IMR-90 (cell line): ENCODE measurements at regions not wholly inside any gene's neighbourhood (a gene's known extent, or its start where the extent isn't known, plus 50 kb on each side); places are given as distances from the start of the nearest gene placed in this dataset.

ENCODE experiments used
- ATAC-seq: fragments of 200-7000 bp; cut with Tn5 transposase; 2 replicates; pipeline ENCODE4 v1.9.1; 2020; ENCODE audit warnings: low read depth, mild to moderate bottlenecking, moderate library complexity
- BruUV-seq: library from RNA; stranded (reverse); fragments of 400-500 nt; replicated peaks from 2 replicates; lab custom pipeline; 2021; lab: Mats Ljungman, UMichigan
- CTCF ChIA-PET: fragments of 300-600 bp; formaldehyde crosslinking; extraction: SDS; loops from one replicate; lab custom pipeline; 2021; ENCODE audit warnings: antibody characterized with exemption; lab: Yijun Ruan, JAX
- POLR2A ChIA-PET: fragments of 300-600 bp; sonication (Branson Sonifier 250); formaldehyde crosslinking; loops from one replicate; lab custom pipeline; 2022; ENCODE audit warnings: antibody characterized with exemption; ENCODE audit not compliant: unreplicated experiment; lab: Charles Lee
- DNase-seq: peaks from one replicate; pipeline ENCODE4 v3.0.0; 2013
- H2AFZ ChIP-seq: replicated peaks from 2 replicates; pipeline ENCODE3; 2013; ENCODE audit warnings: low read length, mild to moderate bottlenecking; ENCODE audit not compliant: poor library complexity
- H2AK5ac ChIP-seq: 2 replicates; pipeline ENCODE4 v1.6.1; 2013; ENCODE audit warnings: low read depth, low read length, inconsistent platforms
- H2AK9ac ChIP-seq: replicated peaks from 2 replicates; pipeline ENCODE3; 2013; ENCODE audit warnings: mild to moderate bottlenecking, low read depth, low read length, moderate library complexity; ENCODE audit not compliant: poor library complexity
- H2BK120ac ChIP-seq: 2 replicates; pipeline ENCODE4 v1.6.1; 2013; ENCODE audit warnings: low read depth, low read length, inconsistent platforms
- H2BK15ac ChIP-seq: 3 replicates; pipeline ENCODE4 v1.6.1; 2013; ENCODE audit warnings: low read depth, low read length, inconsistent platforms
- H2BK20ac ChIP-seq: 2 replicates; pipeline ENCODE4 v1.6.1; 2013; ENCODE audit warnings: low read depth, mild to moderate bottlenecking, inconsistent platforms, low read length, moderate library complexity
- H2BK5ac ChIP-seq: 2 replicates; pipeline ENCODE4 v1.6.1; 2013; ENCODE audit warnings: mild to moderate bottlenecking, low read depth, low read length, inconsistent platforms; ENCODE audit not compliant: poor library complexity, severe bottlenecking
- H3K14ac ChIP-seq: replicated peaks from 2 replicates; pipeline ENCODE4 v1.6.1; 2013; ENCODE audit warnings: low read depth, low read length, inconsistent platforms
- H3K18ac ChIP-seq: 2 replicates; pipeline ENCODE4 v1.6.1; 2013; ENCODE audit warnings: low read depth, low read length, control low read depth
- H3K23ac ChIP-seq: 2 replicates; pipeline ENCODE4 v1.6.1; 2013; ENCODE audit warnings: low read depth, low read length, inconsistent platforms
- H3K27ac ChIP-seq: 2 replicates; pipeline ENCODE4 v1.5.1; 2013; ENCODE audit warnings: mild to moderate bottlenecking, control low read depth, low read length; ENCODE audit not compliant: insufficient read depth
- H3K27me3 ChIP-seq: 2 replicates; pipeline ENCODE4 v1.6.1; 2013; ENCODE audit warnings: low read length; ENCODE audit not compliant: control insufficient read depth, insufficient read depth
- H3K36me3 ChIP-seq: 2 replicates; pipeline ENCODE4 v1.6.1; 2013; ENCODE audit warnings: low read length, mixed read lengths; ENCODE audit not compliant: control insufficient read depth, insufficient read depth
- H3K4ac ChIP-seq: 2 replicates; pipeline ENCODE4 v1.6.1; 2013; ENCODE audit warnings: low read depth, low read length, inconsistent platforms
- H3K4me1 ChIP-seq: 2 replicates; pipeline ENCODE4 v1.6.1; 2013; ENCODE audit warnings: low read length, mixed read lengths; ENCODE audit not compliant: control insufficient read depth, insufficient read depth
- H3K4me2 ChIP-seq: 2 replicates; pipeline ENCODE4 v1.6.1; 2013; ENCODE audit warnings: low read depth, mild to moderate bottlenecking, control low read depth, low read length, moderate library complexity
- H3K4me3 ChIP-seq: 2 replicates; pipeline ENCODE4 v1.5.1; 2013; ENCODE audit warnings: low read depth, mild to moderate bottlenecking, control low read depth, low read length, moderate library complexity; ENCODE audit not compliant: insufficient read depth
- H3K56ac ChIP-seq: 2 replicates; pipeline ENCODE4 v1.6.1; 2013; ENCODE audit warnings: low read length, inconsistent platforms; ENCODE audit not compliant: insufficient read depth; ENCODE audit errors: extremely low read depth
- H3K79me1 ChIP-seq, 2 experiments: 2 replicates each; pipeline ENCODE4 v1.6.1; 2013; ENCODE audit warnings: low read length in 2 of 2, inconsistent platforms in 1 of 2, low read depth in 1 of 2
- H3K9ac ChIP-seq: 2 replicates; pipeline ENCODE4 v1.6.1; 2013; ENCODE audit warnings: low read depth, low read length, control low read depth
- H3K9me1 ChIP-seq: 2 replicates; pipeline ENCODE4 v1.6.1; 2013; ENCODE audit warnings: low read length, inconsistent platforms; ENCODE audit not compliant: insufficient read depth
- H3K9me3 ChIP-seq: 2 replicates; pipeline ENCODE4 v1.6.1; 2013; ENCODE audit warnings: low read length; ENCODE audit not compliant: control insufficient read depth, insufficient read depth
- H4K20me1 ChIP-seq: 2 replicates; pipeline ENCODE4 v1.6.1; 2013; ENCODE audit warnings: low read length, inconsistent platforms; ENCODE audit not compliant: insufficient read depth
- H4K5ac ChIP-seq: 2 replicates; pipeline ENCODE4 v1.6.1; 2013; ENCODE audit warnings: mild to moderate bottlenecking, low read depth, low read length, control low read depth
- H4K8ac ChIP-seq, 2 experiments: 2 replicates each; pipeline ENCODE4 v1.6.1; 2013; ENCODE audit warnings: low read depth in 2 of 2, low read length in 2 of 2, control low read depth in 1 of 2, inconsistent platforms in 1 of 2
- H4K91ac ChIP-seq: 2 replicates; pipeline ENCODE4 v1.6.1; 2013; ENCODE audit warnings: low read depth, low read length, inconsistent platforms; ENCODE audit not compliant: insufficient read depth
- BHLHE40 ChIP-seq: fragments of 150-350 bp; IDR thresholded peaks from 2 replicates; pipeline ENCODE4 v1.6.1; 2016; ENCODE audit warnings: mild to moderate bottlenecking, low read depth, low read length
- CEBPB ChIP-seq: IDR thresholded peaks from 2 replicates; pipeline ENCODE4 v1.6.1; 2012; ENCODE audit warnings: low read depth, low read length, improper control_type of control experiment
- CHD1 ChIP-seq: IDR thresholded peaks from 2 replicates; pipeline ENCODE4 v1.6.1; 2012; ENCODE audit warnings: low read depth, low read length, improper control_type of control experiment
- ELK1 ChIP-seq: fragments of 150-350 bp; IDR thresholded peaks from 2 replicates; pipeline ENCODE4 v1.6.1; 2016; ENCODE audit warnings: low read depth, mild to moderate bottlenecking, low read length, moderate library complexity, borderline replicate concordance
- FOS ChIP-seq: fragments of 150-350 bp; IDR thresholded peaks from 2 replicates; pipeline ENCODE4 v1.6.1; 2016; ENCODE audit warnings: low read depth, low read length
- MAZ ChIP-seq: IDR thresholded peaks from 2 replicates; pipeline ENCODE4 v1.6.1; 2012; ENCODE audit warnings: low read depth, mild to moderate bottlenecking, low read length, improper control_type of control experiment, moderate library complexity, borderline replicate concordance
- POLR2A ChIP-seq: IDR thresholded peaks from 2 replicates; pipeline ENCODE4 v1.6.1; 2012; ENCODE audit warnings: mild to moderate bottlenecking, low read depth, low read length
- RAD21 ChIP-seq: IDR thresholded peaks from 2 replicates; pipeline ENCODE4 v1.6.1; 2012; ENCODE audit warnings: low read length, improper control_type of control experiment
- RCOR1 ChIP-seq: IDR thresholded peaks from 2 replicates; pipeline ENCODE4 v1.6.1; 2012; ENCODE audit warnings: mild to moderate bottlenecking, low read length, improper control_type of control experiment; ENCODE audit not compliant: insufficient replicate concordance
- RFX5 ChIP-seq: IDR thresholded peaks from 2 replicates; pipeline ENCODE4 v1.8.0; 2012; ENCODE audit warnings: low read depth, mild to moderate bottlenecking, low read length, moderate library complexity
- SMC3 ChIP-seq: fragments of 150-350 bp; IDR thresholded peaks from 2 replicates; pipeline ENCODE4 v1.6.1; 2016; ENCODE audit warnings: low read depth, mild to moderate bottlenecking, antibody characterized with exemption, low read length, moderate library complexity
- WGBS, 2 experiments: methylation state at CpG; one replicate each; pipeline versions ENCODE4 v1.1.5 to v1.1.7; 2013; ENCODE audit warnings: missing lambda C conversion rate in 2 of 2; ENCODE audit not compliant: insufficient read length in 1 of 2; ENCODE audit errors: extremely low coverage in 2 of 2; 5-methylcytosine and 5-hydroxymethylcytosine counted together
- dilution Hi-C: fragments of 300-500 bp; cut with HindIII; formaldehyde crosslinking; loops from one replicate; pipeline ENCODE4 v1.14.3; 2018; ENCODE audit warnings: low sequenced_read_pairs; ENCODE audit not compliant: unreplicated experiment
- in situ Hi-C: fragments of 300-500 bp; cut with MboI; formaldehyde crosslinking; loops from 3 replicates; pipeline ENCODE4 v1.14.3; 2019; ENCODE audit warnings: low sequenced_read_pairs, inconsistent platforms, mixed read lengths
- intact Hi-C: fragments of 100-400 bp; cut with micrococcal nuclease; formaldehyde crosslinking; loops from 2 replicates; pipeline ENCODE4 v1.10.0; 2022

DNA sequence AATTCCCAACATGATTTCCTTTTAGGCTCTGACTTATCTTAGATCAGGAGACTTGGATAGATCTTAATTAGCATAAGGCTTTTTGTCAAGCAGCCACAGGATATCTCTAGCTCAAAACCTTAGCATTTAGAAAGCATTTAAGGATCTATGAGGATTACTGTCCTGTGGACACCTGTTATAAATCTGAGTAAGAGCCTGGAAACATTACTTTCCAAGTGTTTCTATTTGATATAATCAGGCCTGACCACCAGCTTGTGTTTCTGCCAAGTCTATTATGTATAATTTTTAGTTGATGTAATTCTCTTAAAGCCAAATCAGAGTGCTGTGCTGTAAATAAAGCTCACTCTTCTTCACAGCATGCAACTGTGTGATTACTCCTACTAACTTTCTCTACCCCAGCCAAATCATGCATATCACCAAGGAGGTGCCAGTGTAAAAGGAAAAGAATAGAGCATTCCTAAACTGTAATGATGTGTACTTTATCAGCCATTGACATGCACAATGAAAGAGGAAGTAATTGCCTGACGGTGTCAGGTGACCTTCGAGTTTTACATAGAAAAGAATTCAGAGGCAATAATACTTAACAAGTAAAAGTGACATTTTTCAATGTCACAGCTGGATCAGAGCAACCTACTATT is 309.9 kb upstream of the PRMT6 start:
- H3K56ac ChIP-seq = no peak overlapping the region
- H3K4me1 ChIP-seq = no peaks in the 10 kb centered on the region
- no peaks in the 10 kb centered on the region for H4K20me1 ChIP-seq
- H2BK15ac ChIP-seq = no peak overlapping the region
- dilution Hi-C loops (no loop called here), intact Hi-C loops (no loop called here), in situ Hi-C loops (no loop called here)
- TF ChIP-seq MAZ (no peak), ELK1 (no peak), FOS (no peak), POLR2A (no peak), RAD21 (no peak), RCOR1 (no peak), SMC3 (no peak), CEBPB (no peak), CHD1 (no peak), RFX5 (no peak), BHLHE40 (no peak)
- no peak overlapping the region for H2AFZ ChIP-seq
- H3K4ac ChIP-seq = no peak overlapping the region
- no peaks in the 10 kb centered on the region for H3K9me3 ChIP-seq
- H2AK9ac ChIP-seq = no peak overlapping the region
- ChIA-PET POLR2A (no interaction called here), CTCF (no interaction called here)
- no peak overlapping the region for H3K9ac ChIP-seq
- H3K27me3 ChIP-seq = no peaks in the 10 kb centered on the region
- no peaks in the 10 kb centered on the region for H3K9me1 ChIP-seq
- H3K36me3 ChIP-seq = no peaks in the 10 kb centered on the region
- no peak overlapping the region for H2BK5ac ChIP-seq
- no peak overlapping the region for H3K23ac ChIP-seq
- no peak for DNase-seq
- H3K79me1 ChIP-seq = no peaks in the 10 kb centered on the region
- no peak overlapping the region for H2BK20ac ChIP-seq
- H4K5ac ChIP-seq = no peak overlapping the region
- no peak overlapping the region for H4K91ac ChIP-seq
- no peak overlapping the region for H4K8ac ChIP-seq
- no peak overlapping the region for H3K4me2 ChIP-seq
- H3K4me3 ChIP-seq = no peak overlapping the region
- no peak overlapping the region for H2AK5ac ChIP-seq
- no peak overlapping the region for H3K18ac ChIP-seq
- no CpG with 5 or more reads among the region's 2 CpGs for WGBS, 2 experiments
- ATAC-seq = no peak
- H2BK120ac ChIP-seq = no peak overlapping the region
- no peak overlapping the region for H3K14ac ChIP-seq
- H3K27ac ChIP-seq = no peak overlapping the region
- no TSS peak for BruUV-seq
